Testis (tissue), 2 donors: ENCODE measurements at regions not wholly inside any gene's neighbourhood (a gene's known extent, or its start where the extent isn't known, plus 50 kb on each side); places are given as distances from the start of the nearest gene placed in this dataset.

Experiments used
- POLR2A ChIP-seq: fragments of 450-650 bp; IDR thresholded peaks from one replicate; pipeline ENCODE4 v1.6.1; 2017; ENCODE audit warnings: antibody characterized with exemption, mild to moderate bottlenecking, moderate library complexity
- TF ChIP-seq, protein P1 (sequence below), 3 experiments: fragments of 450-650 bp in 2 of 3; fragments of 200-600 bp in 1 of 3; sonication (generic) in 1 of 3; IDR thresholded peaks; one replicate each; pipeline ENCODE4 v1.5.1; 2016 to 2019; ENCODE audit warnings: antibody characterized with exemption in 3 of 3, mild to moderate bottlenecking in 2 of 3, moderate library complexity in 1 of 3

GRCh38 chr12:92608151-92609091 lies 94.4 kb upstream of the PLEKHG7 start:
- TF ChIP-seq POLR2A, result no peak
- TF ChIP-seq, protein P1, sequence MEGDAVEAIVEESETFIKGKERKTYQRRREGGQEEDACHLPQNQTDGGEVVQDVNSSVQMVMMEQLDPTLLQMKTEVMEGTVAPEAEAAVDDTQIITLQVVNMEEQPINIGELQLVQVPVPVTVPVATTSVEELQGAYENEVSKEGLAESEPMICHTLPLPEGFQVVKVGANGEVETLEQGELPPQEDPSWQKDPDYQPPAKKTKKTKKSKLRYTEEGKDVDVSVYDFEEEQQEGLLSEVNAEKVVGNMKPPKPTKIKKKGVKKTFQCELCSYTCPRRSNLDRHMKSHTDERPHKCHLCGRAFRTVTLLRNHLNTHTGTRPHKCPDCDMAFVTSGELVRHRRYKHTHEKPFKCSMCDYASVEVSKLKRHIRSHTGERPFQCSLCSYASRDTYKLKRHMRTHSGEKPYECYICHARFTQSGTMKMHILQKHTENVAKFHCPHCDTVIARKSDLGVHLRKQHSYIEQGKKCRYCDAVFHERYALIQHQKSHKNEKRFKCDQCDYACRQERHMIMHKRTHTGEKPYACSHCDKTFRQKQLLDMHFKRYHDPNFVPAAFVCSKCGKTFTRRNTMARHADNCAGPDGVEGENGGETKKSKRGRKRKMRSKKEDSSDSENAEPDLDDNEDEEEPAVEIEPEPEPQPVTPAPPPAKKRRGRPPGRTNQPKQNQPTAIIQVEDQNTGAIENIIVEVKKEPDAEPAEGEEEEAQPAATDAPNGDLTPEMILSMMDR (IDR thresholded peaks at IDR 0.05), result peak in 2 of 3 experiments; percentile 33 to 36
